HG03139 (cell line): ENCODE measurements at regions not wholly inside any gene's neighbourhood (a gene's known extent, or its start where the extent isn't known, plus 50 kb on each side); places are given as distances from the start of the nearest gene placed in this dataset.
"Not testable (repeated sequence)": the region's sequence is repeated elsewhere in the genome, so short reads cannot be mapped to it uniquely, and the experiment has no call there.

ENCODE experiments used
- ATAC-seq: cut with Tn5 transposase; IDR thresholded peaks from one replicate; pipeline ENCODE4 v1.9.1; 2021; ENCODE audit not compliant: unreplicated experiment

- ATAC-seq = no peak
Observed at GRCh38 chr5:145660897-145661640, 174.1 kb downstream of the PRELID2 start.

- ATAC-seq = no peak
Observed at GRCh38 chr5:145658435-145658834, 176.7 kb downstream of the PRELID2 start.

GRCh38 chr5:145652700-145653099 is 182.4 kb downstream of the PRELID2 start:
- ATAC-seq = not testable (repeated sequence)

GRCh38 chr5:145647137-145647536 is 188.0 kb downstream of the PRELID2 start:
- not testable (repeated sequence) for ATAC-seq

- not testable (repeated sequence) for ATAC-seq
Observed at GRCh38 chr5:145643214-145643613, 191.9 kb downstream of the PRELID2 start.

GRCh38 chr5:145637396-145637795 is 197.7 kb downstream of the PRELID2 start:
- no peak for ATAC-seq

GRCh38 chr5:145636371-145636770 is 198.8 kb downstream of the PRELID2 start:
- no peak for ATAC-seq

GRCh38 chr5:145633474-145633873 is 201.7 kb downstream of the PRELID2 start:
- no peak for ATAC-seq

GRCh38 chr5:145632701-145633100 is 202.4 kb downstream of the PRELID2 start:
- ATAC-seq = no peak

GRCh38 chr5:145629047-145629446 is 206.1 kb downstream of the PRELID2 start:
- ATAC-seq = no peak

GRCh38 chr5:145628525-145628924 is 206.6 kb downstream of the PRELID2 start:
- no peak for ATAC-seq

GRCh38 chr5:145619806-145620310 is 215.3 kb downstream of the PRELID2 start:
- no peak for ATAC-seq

- not testable (repeated sequence) for ATAC-seq
Observed at GRCh38 chr5:145616739-145617138, 218.4 kb downstream of the PRELID2 start.

GRCh38 chr5:145598983-145599382 is 236.2 kb downstream of the PRELID2 start:
- no peak for ATAC-seq

- ATAC-seq = no peak
Observed at GRCh38 chr5:145598184-145598583, 237.0 kb downstream of the PRELID2 start.

GRCh38 chr5:145591578-145591977 is 243.6 kb downstream of the PRELID2 start:
- ATAC-seq = no peak

- no peak for ATAC-seq
Observed at GRCh38 chr5:145589063-145589462, 246.1 kb downstream of the PRELID2 start.

- no peak for ATAC-seq
Observed at GRCh38 chr5:145588558-145588957, 246.6 kb downstream of the PRELID2 start.

- ATAC-seq = no peak
Observed at GRCh38 chr5:145588113-145588512, 247.0 kb downstream of the PRELID2 start.

- ATAC-seq = no peak
Observed at GRCh38 chr5:145587710-145588109, 247.4 kb downstream of the PRELID2 start.

- no peak for ATAC-seq
Observed at GRCh38 chr5:145587308-145587672, 247.9 kb downstream of the PRELID2 start.

GRCh38 chr5:145586661-145587307 is 248.4 kb downstream of the PRELID2 start:
- no peak for ATAC-seq
